H1 (cell line): ENCODE measurements at regions not wholly inside any gene's neighbourhood (a gene's known extent, or its start where the extent isn't known, plus 50 kb on each side); places are given as distances from the start of the nearest gene placed in this dataset.

ENCODE experiments used
- CTCF ChIA-PET: fragments of 300-600 bp; sonication (Branson Sonifier 250); formaldehyde crosslinking; loops from one replicate; lab custom pipeline; 2021; ENCODE audit not compliant: partially characterized antibody; lab: Charles Lee
- POLR2A ChIA-PET: fragments of 300-600 bp; sonication (Branson Sonifier 250); formaldehyde crosslinking; loops from one replicate; lab custom pipeline; 2021; ENCODE audit warnings: inconsistent platforms; ENCODE audit not compliant: partially characterized antibody; lab: Charles Lee
- DNase-seq, 2 experiments: peaks; one replicate each; pipeline versions ENCODE4 v3.0.0 to v3.0.0-alpha.2; 2010 to 2022; ENCODE audit warnings: low spot score in 2 of 2, low read depth in 1 of 2, mixed read lengths in 1 of 2
- FAIRE-seq: peaks from 2 replicates; lab custom pipeline; 2011; peaks lifted over from hg19 to GRCh38; lab: Jason Lieb, UNC
- H2AFZ ChIP-seq: 2 replicates; pipeline ENCODE4 v1.8.1; 2012; ENCODE audit warnings: low read length, inconsistent platforms
- H2AK5ac ChIP-seq: 2 replicates; pipeline ENCODE4 v1.6.1; 2013; ENCODE audit warnings: low read depth, low read length
- H2BK120ac ChIP-seq: replicated peaks from 2 replicates; pipeline ENCODE3; 2013; ENCODE audit warnings: low read depth, low read length, inconsistent platforms
- H2BK12ac ChIP-seq: 2 replicates; pipeline ENCODE4 v1.6.1; 2013; ENCODE audit warnings: low read depth, low read length
- H2BK15ac ChIP-seq: 2 replicates; pipeline ENCODE4 v1.6.1; 2013; ENCODE audit warnings: low read length
- H2BK20ac ChIP-seq: 2 replicates; pipeline ENCODE4 v1.6.1; 2013; ENCODE audit warnings: low read length
- H2BK5ac ChIP-seq: 2 replicates; pipeline ENCODE4 v1.6.1; 2013; ENCODE audit warnings: low read depth, low read length
- H3K14ac ChIP-seq: 2 replicates; pipeline ENCODE4 v1.6.1; 2013; ENCODE audit warnings: inconsistent platforms; ENCODE audit not compliant: insufficient read length
- H3K18ac ChIP-seq: 2 replicates; pipeline ENCODE4 v1.6.1; 2013; ENCODE audit warnings: low read length; ENCODE audit errors: extremely low read depth
- H3K23ac ChIP-seq: 2 replicates; pipeline ENCODE4 v1.6.1; 2013; ENCODE audit warnings: inconsistent platforms; ENCODE audit not compliant: insufficient read length
- H3K23me2 ChIP-seq: 2 replicates; pipeline ENCODE4 v1.6.1; 2013; ENCODE audit warnings: low read depth, low read length
- H3K27ac ChIP-seq: 2 replicates; pipeline ENCODE4 v1.6.1; 2011; ENCODE audit warnings: low read depth, low read length, inconsistent platforms
- H3K27me3 ChIP-seq, 4 experiments: replicated peaks in 1 of 4; 1 replicate in 1 of 4; 2 replicates in 3 of 4; pipeline versions ENCODE4 v1.6.1 to v1.8.1; 2011 to 2013; ENCODE audit warnings: low read length in 3 of 4, mild to moderate bottlenecking in 3 of 4, inconsistent platforms in 2 of 4, mixed read lengths in 2 of 4, moderate library complexity in 1 of 4; ENCODE audit not compliant: control insufficient read depth in 3 of 4, insufficient read depth in 3 of 4; ENCODE audit errors: extremely low read depth in 1 of 4
- H3K36me3 ChIP-seq, 4 experiments: 2 replicates each; pipeline versions ENCODE4 v1.6.1 to v1.8.1; 2011 to 2013; ENCODE audit warnings: mild to moderate bottlenecking in 4 of 4, low read length in 3 of 4, moderate library complexity in 2 of 4, control low read depth in 1 of 4, inconsistent platforms in 1 of 4; ENCODE audit not compliant: insufficient read depth in 4 of 4, control insufficient read depth in 2 of 4
- H3K4ac ChIP-seq: replicated peaks from 2 replicates; pipeline ENCODE3; 2013; ENCODE audit warnings: low read length, low read depth, mixed read lengths, inconsistent platforms; ENCODE audit not compliant: insufficient read length
- H3K4me1 ChIP-seq, 4 experiments: replicated peaks in 1 of 4; 1 replicate in 1 of 4; 2 replicates in 3 of 4; pipeline versions ENCODE4 v1.6.1 to v1.8.1; 2011 to 2013; ENCODE audit warnings: low read length in 3 of 4, inconsistent platforms in 2 of 4, mixed read lengths in 1 of 4; ENCODE audit not compliant: insufficient read depth in 4 of 4, control insufficient read depth in 3 of 4
- H3K4me2 ChIP-seq, 2 experiments: 2 replicates each; pipeline versions ENCODE4 v1.6.1 to v1.8.1; 2011 to 2013; ENCODE audit warnings: low read depth in 2 of 2, low read length in 2 of 2, control low read depth in 1 of 2, inconsistent platforms in 1 of 2, mild to moderate bottlenecking in 1 of 2; ENCODE audit not compliant: insufficient read depth in 1 of 2
- H3K4me3 ChIP-seq, 4 experiments: fragments of 200-600, 300-600 bp in 1 of 4; sonication (generic), shearing (Covaris generic), sonication (Bioruptor Twin) in 1 of 4; 2 replicates each; pipeline versions ENCODE4 v1.5.1 to v1.8.1; 2011 to 2016; ENCODE audit warnings: low read length in 4 of 4, low read depth in 3 of 4, control low read depth in 2 of 4, inconsistent platforms in 2 of 4, mild to moderate bottlenecking in 2 of 4, mixed read lengths in 1 of 4, moderate library complexity in 1 of 4; ENCODE audit not compliant: insufficient read depth in 2 of 4; ENCODE audit errors: extremely low read depth in 1 of 4
- H3K56ac ChIP-seq: replicated peaks from 2 replicates; pipeline ENCODE3; 2013; ENCODE audit warnings: low read depth, mild to moderate bottlenecking, mixed read lengths, low read length, inconsistent platforms; ENCODE audit not compliant: insufficient read length
- H3K79me1 ChIP-seq: 2 replicates; pipeline ENCODE4 v1.6.1; 2013; ENCODE audit warnings: low read depth, low read length, control low read depth
- H3K79me2 ChIP-seq, 2 experiments: 2 replicates each; pipeline versions ENCODE4 v1.6.1 to v1.8.1; 2012 to 2013; ENCODE audit warnings: low read length in 2 of 2, mild to moderate bottlenecking in 2 of 2, inconsistent platforms in 1 of 2; ENCODE audit not compliant: insufficient read depth in 2 of 2, control insufficient read depth in 1 of 2
- H3K9ac ChIP-seq, 4 experiments: replicated peaks in 1 of 4; 1 replicate in 1 of 4; 2 replicates in 3 of 4; pipeline versions ENCODE4 v1.6.1 to v1.8.1; 2011 to 2013; ENCODE audit warnings: low read depth in 3 of 4, low read length in 3 of 4, control low read depth in 2 of 4, mild to moderate bottlenecking in 2 of 4, moderate library complexity in 2 of 4, inconsistent platforms in 1 of 4; ENCODE audit errors: extremely low read depth in 1 of 4
- H3K9me3 ChIP-seq, 2 experiments: 2 replicates each; pipeline versions ENCODE4 v1.6.1 to v1.8.1; 2012 to 2013; ENCODE audit warnings: mild to moderate bottlenecking in 2 of 2, moderate library complexity in 2 of 2, control low read depth in 1 of 2, inconsistent platforms in 1 of 2, low read depth in 1 of 2, low read length in 1 of 2, mixed read lengths in 1 of 2; ENCODE audit not compliant: insufficient read depth in 2 of 2
- H4K20me1 ChIP-seq, 2 experiments: replicated peaks in 1 of 2; 2 replicates each; pipeline versions ENCODE3 to v1.8.1; 2011 to 2013; ENCODE audit warnings: inconsistent platforms in 2 of 2, low read length in 2 of 2, mild to moderate bottlenecking in 1 of 2; ENCODE audit not compliant: insufficient read depth in 2 of 2, control insufficient read depth in 1 of 2
- H4K5ac ChIP-seq: 2 replicates; pipeline ENCODE4 v1.6.1; 2013; ENCODE audit warnings: low read length, low read depth, mixed read lengths, inconsistent platforms; ENCODE audit not compliant: insufficient read length
- H4K8ac ChIP-seq: 2 replicates; pipeline ENCODE4 v1.8.0; 2013; ENCODE audit warnings: mild to moderate bottlenecking, moderate library complexity, low read length, inconsistent platforms; ENCODE audit not compliant: insufficient read depth; ENCODE audit errors: extremely low read depth
- H4K91ac ChIP-seq: replicated peaks from 2 replicates; pipeline ENCODE3; 2013; ENCODE audit warnings: low read length, mixed read lengths, inconsistent platforms; ENCODE audit not compliant: insufficient read length
- ASH2L ChIP-seq: fragments of 200-600, 300-600 bp; sonication (generic); IDR thresholded peaks from one replicate; pipeline ENCODE4 v1.7.1; 2017; ENCODE audit warnings: low read length
- RBBP5 ChIP-seq: IDR thresholded peaks from 2 replicates; pipeline ENCODE4 v1.7.1; 2012; ENCODE audit warnings: low read depth, mild to moderate bottlenecking, inconsistent platforms, low read length, moderate library complexity, borderline replicate concordance
- WGBS, 2 experiments: shearing (Covaris generic) in 1 of 2; methylation state at CpG; one replicate each; pipeline versions ENCODE4 v1.1.6 to v1.1.7; 2013 to 2015; ENCODE audit warnings: low lambda C conversion rate in 2 of 2, mixed read lengths in 2 of 2, inconsistent platforms in 1 of 2, low coverage in 1 of 2, missing lambda C conversion rate in 1 of 2; ENCODE audit not compliant: insufficient replicate concordance in 2 of 2, insufficient coverage in 1 of 2, insufficient read length in 1 of 2; ENCODE audit errors: extremely low coverage in 1 of 2, missing lambda C conversion rate in 1 of 2; 5-methylcytosine and 5-hydroxymethylcytosine counted together

GRCh38 chr2:154526234-154526633, 172.3 kb upstream of the KCNJ3 start:
- Histone ChIP-seq H3K23ac (no peak overlapping the region), H3K9ac (no peak overlapping the region), H3K9me3 (no peaks in the 10 kb centered on the region), H2BK12ac (no peak overlapping the region), H4K5ac (no peak overlapping the region), H3K4me3 (no peak overlapping the region), H3K36me3 (no peaks in the 10 kb centered on the region), H3K79me2 (no peaks in the 10 kb centered on the region), H2BK15ac (no peak overlapping the region), H3K27me3 (no peaks in the 10 kb centered on the region), H3K4me1 (no peaks in the 10 kb centered on the region), H3K56ac (no peak overlapping the region), H3K4ac (no peak overlapping the region), H3K27ac (no peak overlapping the region), H2BK5ac (no peak overlapping the region), H4K8ac (no peak overlapping the region), H2BK20ac (no peak overlapping the region), H2BK120ac (no peak overlapping the region), H3K14ac (no peak overlapping the region), H3K18ac (no peak overlapping the region), H3K4me2 (no peak overlapping the region), H3K79me1 (no peaks in the 10 kb centered on the region), H4K20me1 (no peaks in the 10 kb centered on the region), H3K23me2 (no peaks in the 10 kb centered on the region), H4K91ac (no peak overlapping the region), H2AK5ac (no peak overlapping the region), H2AFZ (no peak overlapping the region)
- CTCF ChIA-PET: interaction anchor here (0.6 kb wide), 1 partner anchor 128 kb away, joined by 3 read pairs; no protein-coding TSS in a partner anchor
- DNase-seq: no peak
- POLR2A ChIA-PET: no interaction called here
- FAIRE-seq: peak; percentile 73
- WGBS, 2 experiments: 91% methylated on average over 2 of the region's 2 CpGs; no CpG with 5 or more reads in 1 of the 2 experiments
- TF ChIP-seq ASH2L: no peak
- TF ChIP-seq RBBP5: no peak
